ENCODE measurements at regions not wholly inside any gene's neighbourhood (a gene's known extent, or its start where the extent isn't known, plus 50 kb on each side); places are given as distances from the start of the nearest gene placed in this dataset.
A peak's percentile ranks its signal among the peaks of the same experiment; 100 is the strongest.
"Not testable (repeated sequence)": the region's sequence is repeated elsewhere in the genome, so short reads cannot be mapped to it uniquely, and the experiment has no call there.

GRCh38 chr10:57664815-57665214 is 602.9 kb downstream of the IPMK start:
- no peaks in the 10 kb centered on the region for H3K27me3 Mint-ChIP-seq
- ATAC-seq = no peak
- POLR2A ChIA-PET = no interaction called here
- H3K4me3 Mint-ChIP-seq = no peak overlapping the region
- CTCF ChIA-PET = no interaction called here
- no peaks in the 10 kb centered on the region for H3K36me3 Mint-ChIP-seq (ENCODE audit: low read depth)
- no peak overlapping the region for H3K27ac Mint-ChIP-seq
- intact Hi-C loops (cut with micrococcal nuclease) = no loop called here
- peaks cover 3% of the 10 kb centered on the region for H3K9me3 Mint-ChIP-seq
- H3K4me1 Mint-ChIP-seq (ENCODE audit: low read depth) = no peaks in the 10 kb centered on the region
- no peak for DNase-seq
- TF ChIP-seq CTCF (IDR thresholded peaks at IDR 0.05) = no peak

GRCh38 chr10:57663401-57663800 is 604.3 kb downstream of the IPMK start:
- no peak for ATAC-seq
- TF ChIP-seq CTCF (IDR thresholded peaks at IDR 0.05) = no peak
- intact Hi-C loops (cut with micrococcal nuclease) = no loop called here
- ChIA-PET POLR2A (no interaction called here), CTCF (no interaction called here)
- Mint-ChIP-seq H3K4me1 (ENCODE audit: low read depth) (no peaks in the 10 kb centered on the region), H3K4me3 (no peak overlapping the region), H3K36me3 (ENCODE audit: low read depth) (no peaks in the 10 kb centered on the region), H3K27ac (no peak overlapping the region), H3K27me3 (no peaks in the 10 kb centered on the region), H3K9me3 (peaks cover 3% of the 10 kb centered on the region)
- no peak for DNase-seq

- CTCF ChIA-PET = no interaction called here
- POLR2A ChIA-PET = no interaction called here
- Mint-ChIP-seq H3K9me3 (no peaks in the 10 kb centered on the region), H3K27me3 (no peaks in the 10 kb centered on the region), H3K4me1 (ENCODE audit: low read depth) (no peaks in the 10 kb centered on the region), H3K27ac (no peak overlapping the region), H3K4me3 (no peak overlapping the region), H3K36me3 (ENCODE audit: low read depth) (no peaks in the 10 kb centered on the region)
- intact Hi-C loops (cut with micrococcal nuclease) = no loop called here
- ATAC-seq = no peak
- no peak for TF ChIP-seq CTCF (IDR thresholded peaks at IDR 0.05)
- no peak for DNase-seq
These were observed 606.5 kb downstream of the IPMK start for GRCh38 chr10:57661206-57661605.

GRCh38 chr10:57657164-57657765 is 610.4 kb downstream of the IPMK start:
- H3K4me1 Mint-ChIP-seq (ENCODE audit: low read depth) = no peaks in the 10 kb centered on the region
- TF ChIP-seq CTCF (IDR thresholded peaks at IDR 0.05) = peak; percentile 60
- ATAC-seq (peak; percentile 69), DNase-seq (peak; percentile 51)
- intact Hi-C loops (cut with micrococcal nuclease) = loop anchor here (2.0 kb wide), 1 partner anchor 318 kb away; no protein-coding TSS in a partner anchor
- ChIA-PET CTCF (interaction anchor here (0.5 to 2.0 kb wide), 10 partner anchors 12 to 319 kb away, joined by 3 to 10 read pairs (median 3); no protein-coding TSS in a partner anchor), POLR2A (no interaction called here)
- no peak overlapping the region for H3K27ac Mint-ChIP-seq
- no peaks in the 10 kb centered on the region for H3K36me3 Mint-ChIP-seq (ENCODE audit: low read depth)
- no peaks in the 10 kb centered on the region for H3K27me3 Mint-ChIP-seq
- H3K9me3 Mint-ChIP-seq = no peaks in the 10 kb centered on the region
- H3K4me3 Mint-ChIP-seq = no peak overlapping the region

GRCh38 chr10:57654856-57655255 is 612.8 kb downstream of the IPMK start:
- no peak for TF ChIP-seq CTCF (IDR thresholded peaks at IDR 0.05)
- intact Hi-C loops (cut with micrococcal nuclease) = no loop called here
- H3K27me3 Mint-ChIP-seq = no peaks in the 10 kb centered on the region
- DNase-seq = no peak
- ChIA-PET CTCF (no interaction called here), POLR2A (no interaction called here)
- H3K36me3 Mint-ChIP-seq (ENCODE audit: low read depth) = no peaks in the 10 kb centered on the region
- H3K9me3 Mint-ChIP-seq = peaks cover 2% of the 10 kb centered on the region
- no peak for ATAC-seq
- H3K4me3 Mint-ChIP-seq = no peak overlapping the region
- H3K4me1 Mint-ChIP-seq (ENCODE audit: low read depth) = no peaks in the 10 kb centered on the region
- H3K27ac Mint-ChIP-seq = no peak overlapping the region

GRCh38 chr10:57645108-57645507 is 622.6 kb downstream of the IPMK start:
- H3K27me3 Mint-ChIP-seq; H3K27ac Mint-ChIP-seq; H3K9me3 Mint-ChIP-seq; H3K4me3 Mint-ChIP-seq; intact Hi-C loops (cut with micrococcal nuclease); ATAC-seq; POLR2A ChIA-PET; DNase-seq; H3K4me1 Mint-ChIP-seq (ENCODE audit: low read depth); CTCF ChIA-PET; H3K36me3 Mint-ChIP-seq (ENCODE audit: low read depth): not testable (repeated sequence)

Measured in activated CD8-positive, alpha-beta T cell treated with anti-CD3 and anti-CD28 coated beads for 36 hours (primary cell).